T-helper 17 cell (primary cell): ENCODE measurements at regions not wholly inside any gene's neighbourhood (a gene's known extent, or its start where the extent isn't known, plus 50 kb on each side); places are given as distances from the start of the nearest gene placed in this dataset.

Experiments
- ATAC-seq: fragments of 150-1000 bp; cut with Tn5 transposase; 2 replicates; pipeline ENCODE4 v1.10.0; 2021; ENCODE audit warnings: mild to moderate bottlenecking, moderate library complexity
- DNase-seq, 3 donors: peaks; one replicate each; pipeline versions ENCODE4 v3.0.0 to v3.0.0-alpha.2; 2020 to 2021
- H3K9me3 ChIP-seq: one replicate; pipeline ENCODE4 v1.7.0; 2013; ENCODE audit warnings: low read length, mild to moderate bottlenecking; ENCODE audit not compliant: control insufficient read depth, poor library complexity, severe bottlenecking
- H3K27ac Mint-ChIP-seq: one replicate; pipeline ENCODE4 v1.8.0; 2022; ENCODE audit warnings: mild to moderate bottlenecking, moderate library complexity, mixed read lengths
- H3K27me3 Mint-ChIP-seq: one replicate; pipeline ENCODE4 v1.8.0; 2022; ENCODE audit warnings: mixed read lengths
- H3K36me3 Mint-ChIP-seq: one replicate; pipeline ENCODE4 v1.8.0; 2022; ENCODE audit warnings: low read depth, mixed read lengths
- H3K4me1 Mint-ChIP-seq: one replicate; pipeline ENCODE4 v1.8.0; 2022; ENCODE audit warnings: mild to moderate bottlenecking, mixed read lengths
- H3K4me3 Mint-ChIP-seq: one replicate; pipeline ENCODE4 v1.8.0; 2022; ENCODE audit warnings: mild to moderate bottlenecking, moderate library complexity, mixed read lengths

DNA sequence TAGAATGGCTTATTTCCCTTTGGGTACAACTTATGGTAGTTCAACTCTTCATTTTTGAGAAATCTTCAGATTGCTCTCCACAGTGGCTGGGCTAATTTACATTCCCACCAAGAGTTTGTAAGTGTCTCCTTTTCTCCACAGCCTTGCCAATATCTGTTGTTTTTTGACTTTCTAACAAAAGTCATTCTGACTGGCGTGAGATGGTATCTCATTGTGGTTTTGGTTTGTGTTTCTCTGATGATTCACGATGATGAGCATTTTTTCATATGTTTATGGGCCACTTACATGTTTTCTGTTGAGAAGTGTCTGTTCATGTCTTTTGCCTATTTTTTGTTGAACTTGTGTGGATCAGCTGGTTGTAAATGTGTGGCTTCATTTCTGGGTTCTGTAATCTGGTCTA, 871.0 kb downstream of the EPHA4 start:
- no peaks in the 10 kb centered on the region for H3K9me3 ChIP-seq
- Mint-ChIP-seq H3K27me3 (peaks cover 11% of the 10 kb centered on the region), H3K36me3 (no peaks in the 10 kb centered on the region), H3K27ac (no peak overlapping the region), H3K4me1 (no peaks in the 10 kb centered on the region), H3K4me3 (no peak overlapping the region)
- ATAC-seq: no peak
- DNase-seq: no peak

GRCh38 chr2:220703279-220703678, 868.8 kb downstream of the EPHA4 start:
- Mint-ChIP-seq H3K4me3 (no peak overlapping the region), H3K4me1 (no peaks in the 10 kb centered on the region), H3K36me3 (no peaks in the 10 kb centered on the region), H3K27me3 (peaks cover 5% of the 10 kb centered on the region), H3K27ac (no peak overlapping the region)
- no peaks in the 10 kb centered on the region for H3K9me3 ChIP-seq
- ATAC-seq (no peak), DNase-seq (no peak)

DNA sequence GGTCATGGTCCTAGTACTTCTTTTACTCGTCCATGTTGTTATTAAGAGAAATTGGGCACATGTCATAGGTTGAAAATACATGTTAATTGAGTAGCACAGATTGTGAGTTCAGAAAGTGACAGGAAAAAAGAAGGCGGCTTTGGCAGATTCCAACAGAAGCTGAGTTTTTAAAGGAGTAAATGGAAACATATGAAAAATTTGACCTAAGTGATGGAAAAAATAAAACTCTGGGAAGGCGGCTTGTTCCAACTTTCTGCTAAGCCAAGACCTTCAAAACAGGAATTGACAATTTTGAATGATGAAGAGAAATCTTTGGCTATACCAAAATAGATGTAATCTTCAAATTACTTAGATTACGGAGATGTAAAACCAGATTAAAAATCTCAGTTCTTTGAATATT, 868.0 kb downstream of the EPHA4 start:
- Mint-ChIP-seq H3K4me1 (no peaks in the 10 kb centered on the region), H3K36me3 (no peaks in the 10 kb centered on the region), H3K27me3 (peaks cover 5% of the 10 kb centered on the region), H3K27ac (no peak overlapping the region), H3K4me3 (no peak overlapping the region)
- no peaks in the 10 kb centered on the region for H3K9me3 ChIP-seq
- ATAC-seq (no peak), DNase-seq (no peak)

GRCh38 chr2:220704810-220705209, 867.3 kb downstream of the EPHA4 start:
- H3K9me3 ChIP-seq: no peaks in the 10 kb centered on the region
- no peaks in the 10 kb centered on the region for H3K36me3 Mint-ChIP-seq
- ATAC-seq (no peak), DNase-seq (no peak)
- no peak overlapping the region for H3K4me3 Mint-ChIP-seq
- H3K27me3 Mint-ChIP-seq: peaks cover 5% of the 10 kb centered on the region
- no peaks in the 10 kb centered on the region for H3K4me1 Mint-ChIP-seq
- no peak overlapping the region for H3K27ac Mint-ChIP-seq

DNA sequence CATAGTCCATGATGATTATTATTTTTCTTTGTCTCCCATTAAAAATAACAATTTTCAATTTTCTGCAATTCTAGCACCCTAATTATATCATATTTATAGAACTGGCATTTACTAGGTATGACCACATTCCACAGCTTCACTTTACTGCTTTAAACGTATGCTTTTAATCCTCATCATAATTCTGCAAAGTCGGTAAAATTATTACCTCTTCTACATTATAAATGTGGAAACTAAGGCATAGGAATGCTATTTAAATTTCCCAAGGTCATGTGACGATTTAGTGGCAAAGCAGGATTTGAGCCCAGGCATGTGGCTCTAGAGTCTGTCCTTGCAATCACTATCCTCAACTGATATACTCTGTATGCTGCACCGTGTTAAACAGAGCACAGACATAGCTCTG, 866.4 kb downstream of the EPHA4 start:
- ATAC-seq: no peak
- Mint-ChIP-seq H3K4me1 (no peaks in the 10 kb centered on the region), H3K36me3 (no peaks in the 10 kb centered on the region), H3K27me3 (peaks cover 5% of the 10 kb centered on the region), H3K4me3 (no peak overlapping the region), H3K27ac (no peak overlapping the region)
- H3K9me3 ChIP-seq: no peaks in the 10 kb centered on the region
- DNase-seq: no peak

GRCh38 chr2:220707261-220707660, 864.8 kb downstream of the EPHA4 start:
- no peaks in the 10 kb centered on the region for H3K9me3 ChIP-seq
- ATAC-seq: no peak
- no peaks in the 10 kb centered on the region for H3K36me3 Mint-ChIP-seq
- no peak overlapping the region for H3K27ac Mint-ChIP-seq
- no peaks in the 10 kb centered on the region for H3K4me1 Mint-ChIP-seq
- H3K27me3 Mint-ChIP-seq: peaks cover 5% of the 10 kb centered on the region
- no peak overlapping the region for H3K4me3 Mint-ChIP-seq
- DNase-seq: no peak

DNA sequence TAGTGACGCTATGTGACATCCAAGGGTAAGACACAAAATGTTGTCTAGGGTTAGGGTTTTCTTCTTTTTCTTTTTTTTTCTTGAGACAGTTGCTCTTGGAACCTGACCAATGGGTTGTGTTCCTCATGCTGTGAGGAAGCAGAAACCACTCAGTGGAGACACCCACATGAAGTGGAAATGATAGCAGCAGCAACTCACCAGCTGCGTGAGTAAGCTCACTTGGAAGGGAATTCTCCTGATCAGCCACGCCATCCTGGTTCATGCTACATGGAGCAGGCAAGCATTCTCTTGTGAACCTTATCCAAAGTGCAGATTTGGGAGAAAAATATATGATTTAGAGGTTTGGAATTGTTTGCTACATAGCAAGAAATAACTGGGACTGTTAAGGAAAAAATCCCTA, 863.7 kb downstream of the EPHA4 start:
- no peak for ATAC-seq
- no peak for DNase-seq
- Mint-ChIP-seq H3K27me3 (no peaks in the 10 kb centered on the region), H3K4me3 (no peak overlapping the region), H3K27ac (no peak overlapping the region), H3K36me3 (no peaks in the 10 kb centered on the region), H3K4me1 (no peaks in the 10 kb centered on the region)
- no peaks in the 10 kb centered on the region for H3K9me3 ChIP-seq

DNA sequence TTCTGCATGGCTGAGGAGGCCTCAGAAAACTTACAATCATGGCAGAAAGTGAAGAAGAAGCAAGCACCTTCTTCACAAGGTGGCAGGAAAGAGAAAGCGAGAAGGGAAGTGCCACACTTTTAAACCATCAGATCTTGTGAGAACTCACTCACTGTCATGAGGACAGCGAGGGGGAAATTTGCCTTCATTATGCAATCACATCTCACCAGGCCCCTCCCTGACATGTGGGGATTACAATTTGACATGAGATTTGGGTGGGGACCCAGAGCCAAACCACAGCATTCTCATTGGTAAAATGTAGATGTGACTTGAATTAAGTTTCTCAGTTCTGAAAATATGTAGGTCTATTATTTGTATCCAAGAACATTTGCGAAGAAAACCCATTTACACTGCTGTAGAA, 854.8 kb downstream of the EPHA4 start:
- H3K9me3 ChIP-seq: peaks cover 2% of the 10 kb centered on the region
- ATAC-seq: no peak
- Mint-ChIP-seq H3K27me3 (peaks cover 10% of the 10 kb centered on the region), H3K36me3 (no peaks in the 10 kb centered on the region), H3K4me3 (no peak overlapping the region), H3K27ac (no peak overlapping the region), H3K4me1 (no peaks in the 10 kb centered on the region)
- DNase-seq: no peak

GRCh38 chr2:220736778-220737177, 835.3 kb downstream of the EPHA4 start:
- Mint-ChIP-seq H3K4me1 (no peaks in the 10 kb centered on the region), H3K27ac (no peak overlapping the region), H3K27me3 (peaks cover 6% of the 10 kb centered on the region), H3K4me3 (no peak overlapping the region), H3K36me3 (no peaks in the 10 kb centered on the region)
- no peaks in the 10 kb centered on the region for H3K9me3 ChIP-seq
- no peak for DNase-seq
- no peak for ATAC-seq

DNA sequence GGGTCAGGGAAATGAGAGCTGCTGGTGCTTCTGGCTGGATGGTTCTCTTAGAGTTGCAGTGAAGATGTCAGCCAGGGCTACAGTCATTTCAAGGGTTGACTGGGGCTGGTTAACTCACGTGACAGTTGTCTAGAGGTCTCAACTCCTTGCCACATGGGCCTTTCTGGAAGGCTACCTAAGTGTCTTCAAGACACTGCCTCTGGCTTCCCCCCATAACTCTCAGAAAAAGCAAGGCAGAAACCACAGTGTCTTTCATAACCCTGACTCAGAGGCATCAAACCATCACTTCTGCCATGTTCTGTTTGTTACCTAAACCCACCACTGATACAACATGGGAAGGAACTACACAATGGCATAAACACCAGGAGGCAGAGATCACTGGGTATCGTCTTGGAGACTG, 828.9 kb downstream of the EPHA4 start:
- Mint-ChIP-seq H3K27ac (no peak overlapping the region), H3K4me3 (no peak overlapping the region), H3K4me1 (no peaks in the 10 kb centered on the region), H3K36me3 (no peaks in the 10 kb centered on the region), H3K27me3 (peaks cover 2% of the 10 kb centered on the region)
- no peaks in the 10 kb centered on the region for H3K9me3 ChIP-seq
- ATAC-seq (no peak), DNase-seq (no peak)

GRCh38 chr2:220744861-220745260, 827.2 kb downstream of the EPHA4 start:
- ATAC-seq: no peak
- H3K27ac Mint-ChIP-seq: no peak overlapping the region
- no peak overlapping the region for H3K4me3 Mint-ChIP-seq

GRCh38 chr2:220745682-220746081, 826.4 kb downstream of the EPHA4 start:
- no peak for DNase-seq
- H3K4me3 Mint-ChIP-seq: no peak overlapping the region
- H3K36me3 Mint-ChIP-seq: no peaks in the 10 kb centered on the region
- H3K4me1 Mint-ChIP-seq: no peaks in the 10 kb centered on the region
- no peaks in the 10 kb centered on the region for H3K9me3 ChIP-seq
- ATAC-seq: no peak
- H3K27ac Mint-ChIP-seq: no peak overlapping the region
- no peaks in the 10 kb centered on the region for H3K27me3 Mint-ChIP-seq

More at GRCh38 chr2:220744861-220745260, 827.2 kb downstream of the EPHA4 start:
- no peaks in the 10 kb centered on the region for H3K27me3 Mint-ChIP-seq
- H3K4me1 Mint-ChIP-seq: no peaks in the 10 kb centered on the region
- H3K36me3 Mint-ChIP-seq: no peaks in the 10 kb centered on the region
- no peaks in the 10 kb centered on the region for H3K9me3 ChIP-seq
- no peak for DNase-seq

DNA sequence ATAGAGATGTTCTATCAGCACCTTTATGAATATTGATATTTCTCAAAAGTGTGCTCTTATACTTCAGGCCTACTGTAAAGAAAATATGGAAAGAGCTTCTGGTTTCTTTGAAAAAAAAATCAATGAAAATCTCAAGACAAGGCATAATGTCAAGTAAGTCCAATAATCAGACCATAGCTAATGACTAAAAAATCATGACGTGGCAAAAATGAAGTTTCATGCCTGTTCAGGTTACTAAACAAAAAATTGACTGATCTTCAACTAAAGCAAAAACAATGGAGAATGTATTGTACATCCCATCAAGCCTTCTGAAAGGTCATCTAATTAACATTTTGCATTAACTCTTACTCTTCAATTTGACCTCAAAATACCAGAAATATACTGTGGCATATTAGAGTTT, 824.4 kb downstream of the EPHA4 start:
- ATAC-seq: no peak
- no peak overlapping the region for H3K27ac Mint-ChIP-seq
- no peaks in the 10 kb centered on the region for H3K9me3 ChIP-seq
- no peaks in the 10 kb centered on the region for H3K4me1 Mint-ChIP-seq
- H3K36me3 Mint-ChIP-seq: no peaks in the 10 kb centered on the region
- H3K27me3 Mint-ChIP-seq: no peaks in the 10 kb centered on the region
- no peak for DNase-seq
- no peak overlapping the region for H3K4me3 Mint-ChIP-seq

DNA sequence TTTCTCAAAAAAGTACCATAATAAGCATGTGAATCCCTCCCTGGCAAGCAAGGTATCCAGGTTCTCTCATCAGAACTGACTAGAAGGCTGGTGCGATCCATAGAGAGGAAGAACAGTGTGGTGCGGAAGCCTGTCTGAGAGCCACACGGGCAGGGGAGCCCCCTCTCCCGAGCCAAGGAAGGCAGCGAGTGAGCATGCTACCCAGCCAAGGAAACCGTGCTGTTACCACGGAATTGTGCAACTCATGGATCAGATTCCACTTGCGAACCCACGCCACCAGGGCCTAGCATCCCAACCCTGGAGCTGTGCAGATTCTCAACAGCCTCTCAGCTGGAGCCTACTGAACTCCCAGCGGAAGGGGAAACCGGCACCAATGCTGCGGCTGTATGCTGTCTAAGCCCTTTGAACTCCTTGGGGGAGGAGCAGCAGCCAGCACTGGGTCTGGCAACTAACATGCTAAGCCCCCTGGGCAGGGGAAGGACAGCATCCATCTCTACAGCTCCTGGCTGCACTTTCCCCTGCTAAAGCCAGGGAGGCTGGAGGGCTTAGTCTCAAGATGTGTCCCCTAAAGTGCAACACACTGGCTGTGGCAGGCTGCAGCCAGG, 823.1 kb downstream of the EPHA4 start:
- H3K27me3 Mint-ChIP-seq: no peaks in the 10 kb centered on the region
- ATAC-seq (no peak), DNase-seq (no peak)
- no peaks in the 10 kb centered on the region for H3K36me3 Mint-ChIP-seq
- H3K4me1 Mint-ChIP-seq: no peaks in the 10 kb centered on the region
- no peak overlapping the region for H3K27ac Mint-ChIP-seq
- H3K9me3 ChIP-seq: no peaks in the 10 kb centered on the region
- no peak overlapping the region for H3K4me3 Mint-ChIP-seq
